Vagina (tissue), 2 donors: ENCODE measurements at regions not wholly inside any gene's neighbourhood (a gene's known extent, or its start where the extent isn't known, plus 50 kb on each side); places are given as distances from the start of the nearest gene placed in this dataset.

Experiments
- POLR2A ChIP-seq, 2 donors: fragments of 450-650 bp; IDR thresholded peaks; one replicate each; pipeline ENCODE4 v1.6.1; 2017; ENCODE audit warnings: antibody characterized with exemption in 2 of 2, mild to moderate bottlenecking in 2 of 2, moderate library complexity in 2 of 2
- TF ChIP-seq, protein P1 (sequence below), 3 experiments: fragments of 450-650 bp in 2 of 3; fragments of 200-600 bp in 1 of 3; sonication (generic) in 1 of 3; IDR thresholded peaks; one replicate each; pipeline ENCODE4 v1.5.1; 2017 to 2019; ENCODE audit warnings: antibody characterized with exemption in 3 of 3, mild to moderate bottlenecking in 2 of 3, moderate library complexity in 2 of 3

DNA sequence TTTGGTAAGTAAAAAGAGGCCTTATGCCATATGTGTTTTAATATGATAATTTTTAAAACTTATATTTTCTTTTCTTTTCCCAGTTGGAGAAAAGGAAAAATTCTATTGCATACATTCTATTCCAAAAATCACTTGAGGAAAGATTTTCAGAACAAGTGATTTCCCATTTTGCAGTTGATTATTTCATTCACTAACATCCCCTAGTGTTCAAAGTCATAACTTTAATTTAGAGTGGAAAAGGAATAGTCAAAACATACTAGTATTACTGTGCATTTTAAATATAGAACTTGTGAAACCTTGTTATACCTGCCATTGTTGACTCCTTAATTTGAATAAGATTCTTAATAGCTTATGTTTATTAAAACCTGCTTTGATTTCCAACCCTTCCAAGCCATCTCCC lies 1157.6 kb upstream of the ADGRL4 start:
- TF ChIP-seq, protein P1, sequence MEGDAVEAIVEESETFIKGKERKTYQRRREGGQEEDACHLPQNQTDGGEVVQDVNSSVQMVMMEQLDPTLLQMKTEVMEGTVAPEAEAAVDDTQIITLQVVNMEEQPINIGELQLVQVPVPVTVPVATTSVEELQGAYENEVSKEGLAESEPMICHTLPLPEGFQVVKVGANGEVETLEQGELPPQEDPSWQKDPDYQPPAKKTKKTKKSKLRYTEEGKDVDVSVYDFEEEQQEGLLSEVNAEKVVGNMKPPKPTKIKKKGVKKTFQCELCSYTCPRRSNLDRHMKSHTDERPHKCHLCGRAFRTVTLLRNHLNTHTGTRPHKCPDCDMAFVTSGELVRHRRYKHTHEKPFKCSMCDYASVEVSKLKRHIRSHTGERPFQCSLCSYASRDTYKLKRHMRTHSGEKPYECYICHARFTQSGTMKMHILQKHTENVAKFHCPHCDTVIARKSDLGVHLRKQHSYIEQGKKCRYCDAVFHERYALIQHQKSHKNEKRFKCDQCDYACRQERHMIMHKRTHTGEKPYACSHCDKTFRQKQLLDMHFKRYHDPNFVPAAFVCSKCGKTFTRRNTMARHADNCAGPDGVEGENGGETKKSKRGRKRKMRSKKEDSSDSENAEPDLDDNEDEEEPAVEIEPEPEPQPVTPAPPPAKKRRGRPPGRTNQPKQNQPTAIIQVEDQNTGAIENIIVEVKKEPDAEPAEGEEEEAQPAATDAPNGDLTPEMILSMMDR (IDR thresholded peaks at IDR 0.05): no peak
- no peak for TF ChIP-seq POLR2A (IDR thresholded peaks at IDR 0.05)
